GM23248 (cell line): ENCODE measurements at regions not wholly inside any gene's neighbourhood (a gene's known extent, or its start where the extent isn't known, plus 50 kb on each side); places are given as distances from the start of the nearest gene placed in this dataset.

Source experiments
- EZH2 ChIP-seq: fragments of 200-600 bp; sonication (generic); IDR thresholded peaks from 2 replicates; pipeline ENCODE4 v1.6.1; 2018; ENCODE audit warnings: antibody characterized with exemption, mild to moderate bottlenecking; ENCODE audit not compliant: insufficient read depth, poor library complexity, severe bottlenecking
- EZH2phosphoT487 ChIP-seq: fragments of 200-600 bp; sonication (generic); IDR thresholded peaks from 2 replicates; pipeline ENCODE4 v1.6.1; 2018; ENCODE audit warnings: antibody characterized with exemption, moderate library complexity, mild to moderate bottlenecking, low read depth; ENCODE audit not compliant: insufficient read depth

- TF ChIP-seq EZH2 (no peak), EZH2phosphoT487 (no peak)
Observed at GRCh38 chr18:60975420-60975819, 357.8 kb upstream of the CDH20 start.
